LNCaP clone FGC (cell line): ENCODE measurements at regions not wholly inside any gene's neighbourhood (a gene's known extent, or its start where the extent isn't known, plus 50 kb on each side); places are given as distances from the start of the nearest gene placed in this dataset.

Experiments
- DNase-seq: peaks from one replicate; pipeline ENCODE4 v3.0.0-alpha.2; 2011; ENCODE audit warnings: low read depth
- H3K4me3 ChIP-seq: 2 replicates; pipeline ENCODE4 v1.5.1; 2011; ENCODE audit warnings: mild to moderate bottlenecking, low read depth, low read length, control low read depth
- CTCF ChIP-seq: IDR thresholded peaks from 2 replicates; pipeline ENCODE4 v1.5.1; 2012; ENCODE audit warnings: mild to moderate bottlenecking; ENCODE audit not compliant: control insufficient read depth, insufficient read depth; ENCODE audit errors: extremely low read depth

DNA sequence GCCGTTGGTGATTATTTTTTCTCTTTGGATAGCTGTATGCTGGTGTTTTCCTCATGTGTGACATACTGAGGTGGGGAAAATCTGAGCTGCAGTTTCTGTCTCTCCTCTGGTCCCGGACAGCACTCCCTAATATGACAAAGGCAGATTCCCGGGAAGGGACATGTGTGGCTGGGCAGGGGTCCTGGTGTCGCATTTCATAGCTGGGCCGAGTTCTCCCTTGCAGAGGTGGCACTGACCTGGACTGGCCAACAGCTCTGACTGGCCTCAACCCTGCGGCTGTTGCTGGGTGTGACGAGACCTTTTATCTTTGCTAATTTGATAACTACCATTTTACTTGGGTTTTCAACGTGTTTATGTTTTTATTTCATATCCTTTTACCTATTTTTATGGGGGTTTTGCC, 248.6 kb upstream of the TCERG1L start:
- DNase-seq: no peak
- H3K4me3 ChIP-seq: no peak overlapping the region
- TF ChIP-seq CTCF: no peak

DNA sequence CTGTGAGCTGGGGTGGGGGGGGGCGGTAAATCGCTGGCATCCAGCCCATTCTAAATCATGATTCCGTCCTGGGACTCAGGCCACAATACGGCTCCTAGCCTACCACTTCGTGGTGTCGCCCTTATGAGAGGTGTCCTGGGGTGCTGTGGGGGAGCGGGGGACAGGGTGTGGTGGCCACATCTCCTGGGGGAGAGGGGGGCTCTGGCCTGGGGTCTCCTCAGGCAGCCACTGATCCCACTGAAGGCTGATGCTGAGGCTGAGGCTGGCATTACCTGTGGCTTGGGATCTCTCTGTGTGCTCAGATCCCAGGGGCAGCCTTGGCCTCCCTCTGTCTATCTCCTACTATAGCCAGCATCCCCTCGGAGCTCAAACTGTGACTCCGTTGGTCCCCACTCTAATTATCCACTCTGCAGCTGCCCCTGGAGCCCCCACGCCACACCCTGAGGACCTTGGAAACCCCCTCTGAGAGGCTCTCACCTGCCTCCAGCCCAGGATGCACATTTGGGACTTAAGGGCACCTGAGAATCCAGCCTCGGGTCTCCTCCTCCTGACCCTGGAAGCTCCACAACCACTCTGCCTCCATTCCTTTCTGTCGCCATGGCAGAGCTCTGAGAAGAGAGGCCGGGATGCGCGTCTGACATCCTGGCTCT, 249.3 kb upstream of the TCERG1L start:
- no peak overlapping the region for H3K4me3 ChIP-seq
- no peak for TF ChIP-seq CTCF
- DNase-seq: no peak

DNA sequence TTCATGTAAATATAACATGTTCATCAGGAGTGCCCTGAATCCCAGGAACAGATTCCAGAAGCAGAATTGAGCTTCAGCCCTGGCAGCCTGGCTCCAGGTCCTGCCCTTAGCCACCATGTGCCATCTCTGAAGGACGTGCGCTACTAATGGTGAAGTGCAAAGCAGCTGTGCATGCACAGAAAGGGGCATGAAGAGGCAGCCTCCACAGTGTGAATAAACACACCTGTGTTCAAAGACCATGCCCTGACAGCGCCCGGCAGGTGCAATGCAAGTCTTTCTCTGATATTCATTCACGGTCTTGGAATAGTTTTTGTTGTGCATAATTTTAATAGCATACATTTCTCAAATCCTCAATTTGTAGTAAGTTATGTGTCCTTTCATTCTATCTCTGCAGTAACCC, 250.4 kb upstream of the TCERG1L start:
- DNase-seq: no peak
- TF ChIP-seq CTCF: no peak
- H3K4me3 ChIP-seq: no peak overlapping the region

GRCh38 chr10:131563411-131563810, 251.9 kb upstream of the TCERG1L start:
- DNase-seq: no peak
- TF ChIP-seq CTCF: no peak
- H3K4me3 ChIP-seq: no peak overlapping the region

- no peak for DNase-seq
- no peak overlapping the region for H3K4me3 ChIP-seq
- no peak for TF ChIP-seq CTCF
These were observed 256.0 kb upstream of the TCERG1L start for GRCh38 chr10:131567279-131568162.

GRCh38 chr10:131568866-131569265, 257.3 kb upstream of the TCERG1L start:
- DNase-seq: no peak
- no peak overlapping the region for H3K4me3 ChIP-seq
- TF ChIP-seq CTCF: no peak
